GM18519 (cell line): ENCODE measurements at regions not wholly inside any gene's neighbourhood (a gene's known extent, or its start where the extent isn't known, plus 50 kb on each side); places are given as distances from the start of the nearest gene placed in this dataset.
"Not testable (repeated sequence)": the region's sequence is repeated elsewhere in the genome, so short reads cannot be mapped to it uniquely, and the experiment has no call there.

Source experiments
- ATAC-seq: cut with Tn5 transposase; IDR thresholded peaks from one replicate; pipeline ENCODE4 v1.9.1; 2021; ENCODE audit warnings: mild to moderate bottlenecking, moderate library complexity; ENCODE audit not compliant: unreplicated experiment, low FRiP score

GRCh38 chr13:60721063-60721462, 324.0 kb downstream of the TDRD3 start:
- ATAC-seq: no peak

DNA sequence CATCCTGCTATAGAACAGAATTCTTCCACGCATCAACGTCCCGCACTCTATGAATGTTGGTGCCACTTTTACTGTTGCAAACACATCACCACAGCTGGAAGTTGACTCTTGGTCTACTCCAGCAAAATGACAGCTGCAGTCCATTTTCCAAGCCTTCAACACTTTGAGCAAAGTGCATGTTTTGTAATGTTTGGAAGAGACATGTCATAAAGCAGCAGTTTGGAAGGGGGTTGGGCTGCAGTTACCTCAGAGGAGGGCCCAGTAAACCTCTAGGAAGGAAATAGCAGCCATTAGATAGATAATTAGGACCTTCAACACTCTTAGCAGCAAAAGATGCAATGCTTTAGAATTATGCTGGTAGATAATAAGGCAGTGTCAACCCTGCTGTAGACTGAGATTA, 323.6 kb downstream of the TDRD3 start:
- ATAC-seq: no peak

GRCh38 chr13:60716313-60716712, 319.3 kb downstream of the TDRD3 start:
- ATAC-seq: no peak

- ATAC-seq: no peak
These were observed 310.9 kb downstream of the TDRD3 start for GRCh38 chr13:60707878-60708277.

DNA sequence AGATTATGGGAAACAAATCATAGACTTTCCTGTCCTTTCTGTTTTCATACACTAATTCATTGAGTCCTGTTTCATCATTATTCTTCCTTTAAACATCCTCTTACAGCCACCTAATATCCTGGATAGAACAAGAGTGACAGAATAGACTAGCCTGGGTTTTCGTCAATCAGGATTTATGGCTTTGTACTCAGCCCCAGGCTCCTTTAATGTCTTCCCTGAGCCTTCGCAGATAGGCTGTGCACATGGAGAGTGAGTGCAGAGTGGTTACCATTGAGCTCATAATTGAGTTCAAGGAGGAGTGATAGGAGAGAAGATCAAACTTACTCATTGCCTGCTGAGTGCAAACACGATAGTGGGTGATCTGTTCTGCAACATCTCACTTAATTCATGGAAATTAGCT, 304.9 kb downstream of the TDRD3 start:
- no peak for ATAC-seq

DNA sequence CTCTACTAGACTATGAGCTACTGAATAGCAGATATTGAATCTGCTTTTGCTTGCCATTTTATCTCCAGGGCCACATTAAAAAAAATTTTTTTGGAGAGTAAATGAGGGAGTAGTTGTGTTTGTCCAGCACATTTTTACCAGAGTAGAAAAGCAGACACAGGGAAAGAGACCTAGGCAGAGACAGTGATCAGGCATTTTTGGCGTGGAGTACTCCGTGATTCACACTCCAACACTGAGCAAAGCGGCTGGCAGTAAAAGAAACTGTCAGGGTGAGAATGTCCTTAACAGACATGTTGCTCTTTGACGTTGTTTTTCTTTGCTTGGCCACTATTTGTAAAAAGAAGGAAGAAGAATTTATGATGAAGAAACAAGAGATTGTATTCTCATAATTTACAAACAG, 304.0 kb downstream of the TDRD3 start:
- no peak for ATAC-seq

DNA sequence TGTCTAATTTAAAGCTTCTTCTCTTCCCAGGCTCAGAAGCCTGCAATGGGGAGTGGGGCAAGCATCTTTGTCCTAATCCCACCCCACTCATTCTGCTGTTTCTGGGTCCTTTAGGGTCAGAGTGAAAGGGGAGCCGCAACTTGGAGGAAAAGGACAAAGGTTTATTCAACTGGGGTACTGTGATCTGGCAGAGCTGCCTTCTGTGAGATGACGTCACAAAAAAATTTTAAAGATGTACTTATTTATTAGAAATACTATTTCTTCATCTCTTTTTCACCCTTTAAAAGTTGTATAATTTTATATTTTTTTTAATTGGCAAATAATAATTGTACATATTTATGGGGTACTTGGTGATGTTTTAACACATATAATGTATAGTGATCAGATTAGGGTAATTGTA, 302.6 kb downstream of the TDRD3 start:
- ATAC-seq: no peak

GRCh38 chr13:60696602-60697001, 299.6 kb downstream of the TDRD3 start:
- ATAC-seq: no peak

- ATAC-seq: no peak
These were observed 294.2 kb downstream of the TDRD3 start for GRCh38 chr13:60691268-60691667.

GRCh38 chr13:60690604-60691003, 293.6 kb downstream of the TDRD3 start:
- ATAC-seq: no peak

DNA sequence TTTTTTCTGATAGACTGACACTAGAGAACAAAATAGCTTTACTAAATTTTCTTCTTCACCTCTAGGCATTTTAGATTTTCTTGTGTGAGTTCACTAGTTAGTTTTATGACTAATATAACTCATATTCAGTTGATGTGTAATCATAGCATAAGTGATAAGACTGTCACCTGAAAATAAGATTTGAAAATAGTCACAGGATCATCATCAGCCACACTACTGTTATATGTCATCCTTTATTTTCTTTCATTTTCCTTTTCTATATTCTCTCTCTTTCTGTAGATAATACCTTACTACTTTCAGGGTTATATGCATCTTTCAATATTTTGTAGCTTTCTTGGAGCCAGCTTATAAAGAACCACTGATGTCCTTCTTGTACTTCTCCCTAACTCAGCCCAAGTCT, 292.6 kb downstream of the TDRD3 start:
- no peak for ATAC-seq

DNA sequence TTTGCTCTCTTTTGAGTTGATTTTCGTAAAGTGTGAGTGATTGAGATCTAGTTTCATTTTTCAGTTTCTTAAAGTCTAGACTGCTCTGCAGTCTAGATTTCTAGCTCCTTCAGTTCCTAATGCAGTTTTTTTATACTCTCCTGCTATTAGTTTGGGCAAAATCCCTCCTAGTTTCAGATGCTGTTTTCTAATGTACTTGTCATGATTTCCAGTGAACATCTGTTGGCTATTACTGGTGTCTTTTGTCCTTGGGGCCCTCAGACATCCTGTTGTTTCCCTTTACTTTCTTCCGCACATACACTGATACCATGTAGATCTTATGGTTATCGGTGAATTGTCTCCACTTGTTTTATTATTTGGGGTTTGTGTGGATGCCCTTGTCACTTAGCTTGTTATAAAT, 292.1 kb downstream of the TDRD3 start:
- ATAC-seq: no peak

GRCh38 chr13:60679928-60680694, 283.1 kb downstream of the TDRD3 start:
- ATAC-seq: no peak

GRCh38 chr13:60679131-60679530, 282.1 kb downstream of the TDRD3 start:
- ATAC-seq: no peak

DNA sequence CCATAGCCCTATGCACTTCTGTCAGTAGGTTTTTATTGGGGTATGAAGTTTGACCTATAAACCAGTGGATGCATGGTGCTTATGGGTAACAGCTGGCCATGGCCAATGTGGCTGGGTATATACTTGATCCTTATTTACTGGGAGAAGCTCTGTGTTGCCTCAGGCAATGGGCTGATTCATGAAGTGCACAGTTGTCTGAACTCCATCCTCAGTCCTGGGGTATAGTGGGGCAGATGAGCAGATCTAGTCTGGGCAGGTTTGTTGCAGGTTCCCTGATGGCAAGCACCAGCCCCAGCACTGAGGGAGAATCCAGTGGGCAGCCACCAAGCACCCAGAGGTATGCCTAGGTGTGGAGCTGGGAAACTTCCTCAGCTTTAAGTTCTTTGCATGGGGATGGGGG, 274.4 kb downstream of the TDRD3 start:
- no peak for ATAC-seq

DNA sequence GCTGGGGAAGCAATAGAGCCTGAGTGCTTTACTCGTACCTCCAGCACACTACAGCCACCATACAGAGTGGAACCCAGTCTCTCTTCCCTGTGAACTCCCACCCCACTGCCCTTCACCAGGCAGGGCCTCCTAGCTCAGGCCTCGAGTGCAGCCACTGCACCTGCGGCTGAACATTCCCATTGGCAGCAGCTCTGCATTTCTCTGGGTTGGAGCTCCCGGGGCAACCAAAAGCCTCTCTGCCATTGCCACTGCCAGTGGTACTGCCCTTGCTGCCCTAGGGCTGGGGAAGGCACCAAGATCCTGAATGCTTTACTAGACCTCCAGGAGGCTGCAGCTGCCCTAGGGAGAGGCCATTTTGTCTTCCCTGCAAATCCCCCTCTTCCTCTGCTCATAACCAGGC, 266.8 kb downstream of the TDRD3 start:
- no peak for ATAC-seq

- ATAC-seq: no peak
These were observed 265.6 kb downstream of the TDRD3 start for GRCh38 chr13:60662595-60662994.

DNA sequence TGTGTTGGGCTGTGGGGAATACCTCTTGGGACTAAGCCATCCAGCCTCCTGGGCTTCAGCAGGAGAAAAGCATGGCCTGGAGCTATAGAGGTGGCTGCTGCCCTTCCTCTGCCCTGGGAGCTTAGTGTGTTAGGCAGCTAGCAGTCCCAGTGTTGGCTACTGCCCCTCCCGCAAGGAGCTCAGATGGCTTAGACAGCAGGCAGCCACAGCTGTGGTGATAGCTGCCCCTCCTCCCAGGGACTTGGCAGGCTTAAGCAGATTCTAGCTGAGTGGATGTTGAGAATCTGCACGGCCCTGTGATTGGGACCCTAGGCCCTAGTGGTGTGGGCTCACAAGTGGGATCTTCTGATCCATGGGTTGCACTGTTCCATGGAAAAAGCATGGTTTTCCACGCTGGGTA, 264.5 kb downstream of the TDRD3 start:
- no peak for ATAC-seq

DNA sequence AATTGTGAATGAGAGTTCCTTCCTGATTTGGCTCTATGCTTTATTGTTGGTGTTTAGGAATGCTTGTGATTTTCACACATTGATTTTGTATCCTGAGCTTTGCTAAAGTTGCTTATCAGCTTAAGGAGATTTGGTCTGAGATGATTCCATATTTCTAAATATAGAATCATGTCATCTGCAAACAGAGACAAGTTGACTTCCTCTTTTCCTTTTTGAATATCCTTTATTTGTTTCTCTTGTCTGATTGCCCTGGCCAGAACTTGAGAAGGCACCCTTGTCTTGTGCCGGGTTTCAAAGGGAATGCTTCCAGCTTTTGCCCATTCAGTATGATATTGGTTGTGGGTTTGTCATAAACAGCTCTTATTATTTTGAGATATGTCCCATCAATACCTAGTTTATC, 260.6 kb downstream of the TDRD3 start:
- ATAC-seq: not testable (repeated sequence)

DNA sequence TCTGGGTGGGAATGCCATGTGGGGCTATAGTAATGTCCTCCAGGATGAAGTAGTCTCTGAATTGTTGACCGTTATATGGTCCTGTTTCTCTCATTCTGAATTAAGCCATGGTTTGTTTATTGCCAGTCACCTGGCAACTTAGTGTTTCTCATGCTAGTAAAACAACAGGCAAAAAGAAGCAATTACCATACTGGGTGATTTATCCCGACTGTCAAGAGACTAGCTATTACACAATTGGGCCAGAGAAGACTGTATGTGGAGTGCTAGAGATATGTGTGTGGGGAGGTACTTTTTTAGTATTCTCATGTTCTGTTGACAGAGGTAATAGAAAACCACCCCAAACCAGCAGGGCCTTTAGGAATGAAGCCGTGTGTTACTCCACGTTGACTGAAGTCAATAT, 258.2 kb downstream of the TDRD3 start:
- ATAC-seq: no peak

DNA sequence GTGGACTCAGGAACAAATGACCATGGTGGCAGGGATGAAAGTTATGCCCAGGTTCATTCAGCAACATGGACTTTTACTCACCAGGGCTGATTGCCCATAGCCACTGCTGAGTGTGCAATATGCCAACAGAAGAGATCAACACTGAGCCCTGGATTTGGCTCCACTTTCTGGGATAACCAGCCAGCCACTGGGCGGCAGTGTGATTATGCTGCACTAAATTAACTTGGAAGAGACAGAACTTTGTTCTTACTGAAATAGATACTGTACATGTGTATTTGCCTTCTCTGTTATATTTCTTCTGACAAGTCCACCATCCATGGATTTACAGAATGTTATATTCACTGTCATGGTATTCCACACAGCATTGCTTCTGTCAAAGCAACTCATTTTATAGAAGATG, 257.4 kb downstream of the TDRD3 start:
- no peak for ATAC-seq

GRCh38 chr13:60647547-60647946, 250.5 kb downstream of the TDRD3 start:
- no peak for ATAC-seq

DNA sequence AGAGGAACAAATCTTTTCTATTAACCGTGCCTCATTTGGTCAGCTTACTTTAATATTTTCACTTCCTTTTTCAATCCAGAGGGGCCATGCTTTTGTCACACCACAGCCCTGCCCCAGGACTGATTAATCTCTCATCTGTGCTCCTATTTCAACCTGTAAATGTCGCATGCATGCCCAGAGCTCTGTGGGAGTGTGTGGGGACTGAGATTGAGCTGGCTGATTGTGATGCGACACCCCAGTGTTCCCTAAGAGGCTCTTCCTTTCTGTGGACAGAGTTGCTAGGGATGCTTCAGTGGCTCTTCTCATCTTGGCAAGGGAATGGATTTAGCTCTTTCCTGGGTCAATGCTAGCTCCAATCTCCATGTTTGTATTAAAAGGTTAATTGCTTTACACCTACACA, 249.6 kb downstream of the TDRD3 start:
- ATAC-seq: no peak
